Panc1 (cell line): ENCODE measurements at regions not wholly inside any gene's neighbourhood (a gene's known extent, or its start where the extent isn't known, plus 50 kb on each side); places are given as distances from the start of the nearest gene placed in this dataset.

Experiments used
- POLR2AphosphoS5 ChIP-seq: IDR thresholded peaks from 2 replicates; pipeline ENCODE4 v1.6.1; 2012; ENCODE audit warnings: mild to moderate bottlenecking, low read depth, low read length, moderate library complexity
- TF ChIP-seq, protein P1 (sequence below): fragments of 450-650 bp; IDR thresholded peaks from 2 replicates; pipeline ENCODE4 v1.5.1; 2017; ENCODE audit warnings: mild to moderate bottlenecking

DNA sequence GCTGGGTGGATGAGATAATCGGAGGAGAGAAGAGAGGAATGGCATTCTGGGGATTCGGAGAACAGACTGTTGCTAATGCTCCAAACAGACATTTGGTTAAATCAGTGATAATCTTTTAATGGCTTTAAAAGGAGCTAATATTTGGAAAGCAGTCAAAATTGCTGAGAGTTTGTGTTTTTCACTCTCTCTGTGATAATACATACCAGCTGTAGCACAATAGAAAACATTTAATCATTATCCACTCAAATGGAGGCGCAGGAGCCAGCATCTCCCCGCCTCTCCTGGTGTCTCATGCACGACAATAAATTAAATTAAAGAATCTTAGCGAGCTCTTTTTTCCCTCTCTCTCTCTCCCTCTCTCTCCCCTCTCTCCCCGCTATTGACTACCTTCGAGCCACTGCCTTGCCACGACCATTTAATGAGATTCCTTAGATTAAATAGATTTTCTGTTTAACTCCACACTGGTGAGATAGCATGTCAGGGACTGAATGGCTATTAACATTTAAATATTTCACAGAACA lies 268.6 kb upstream of the MVB12B start:
- TF ChIP-seq POLR2AphosphoS5, result no peak
- TF ChIP-seq, protein P1, sequence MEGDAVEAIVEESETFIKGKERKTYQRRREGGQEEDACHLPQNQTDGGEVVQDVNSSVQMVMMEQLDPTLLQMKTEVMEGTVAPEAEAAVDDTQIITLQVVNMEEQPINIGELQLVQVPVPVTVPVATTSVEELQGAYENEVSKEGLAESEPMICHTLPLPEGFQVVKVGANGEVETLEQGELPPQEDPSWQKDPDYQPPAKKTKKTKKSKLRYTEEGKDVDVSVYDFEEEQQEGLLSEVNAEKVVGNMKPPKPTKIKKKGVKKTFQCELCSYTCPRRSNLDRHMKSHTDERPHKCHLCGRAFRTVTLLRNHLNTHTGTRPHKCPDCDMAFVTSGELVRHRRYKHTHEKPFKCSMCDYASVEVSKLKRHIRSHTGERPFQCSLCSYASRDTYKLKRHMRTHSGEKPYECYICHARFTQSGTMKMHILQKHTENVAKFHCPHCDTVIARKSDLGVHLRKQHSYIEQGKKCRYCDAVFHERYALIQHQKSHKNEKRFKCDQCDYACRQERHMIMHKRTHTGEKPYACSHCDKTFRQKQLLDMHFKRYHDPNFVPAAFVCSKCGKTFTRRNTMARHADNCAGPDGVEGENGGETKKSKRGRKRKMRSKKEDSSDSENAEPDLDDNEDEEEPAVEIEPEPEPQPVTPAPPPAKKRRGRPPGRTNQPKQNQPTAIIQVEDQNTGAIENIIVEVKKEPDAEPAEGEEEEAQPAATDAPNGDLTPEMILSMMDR, result no peak
